A172 (cell line): ENCODE measurements at regions not wholly inside any gene's neighbourhood (a gene's known extent, or its start where the extent isn't known, plus 50 kb on each side); places are given as distances from the start of the nearest gene placed in this dataset.
"Not testable (repeated sequence)": the region's sequence is repeated elsewhere in the genome, so short reads cannot be mapped to it uniquely, and the experiment has no call there.

Source experiments
- DNase-seq: peaks from one replicate; pipeline ENCODE4 v3.0.0-alpha.2; 2015; ENCODE audit warnings: low spot score

GRCh38 chr1:88293691-88294190 is 390.3 kb upstream of the PKN2 start:
- DNase-seq = no peak

DNA sequence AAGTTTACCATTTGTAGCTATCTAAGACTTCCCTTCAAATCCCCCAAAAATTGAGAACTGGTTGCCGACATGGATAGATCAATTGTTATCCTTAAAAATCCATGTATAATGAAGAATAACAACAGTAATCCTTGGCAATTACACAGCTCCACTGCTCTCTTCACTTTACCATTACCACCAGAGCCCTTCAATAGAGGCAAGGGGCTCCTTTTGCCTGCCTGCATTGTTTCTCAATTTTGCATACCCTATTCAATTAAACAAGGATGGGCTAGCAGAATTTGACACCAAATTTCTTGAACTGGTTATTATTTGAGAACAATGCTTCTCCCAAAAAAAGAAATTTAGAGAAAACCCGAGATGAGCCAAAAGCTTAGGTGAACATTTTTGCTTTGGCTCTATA is 387.8 kb upstream of the PKN2 start:
- no peak for DNase-seq

GRCh38 chr1:88296642-88297041 is 387.4 kb upstream of the PKN2 start:
- DNase-seq = no peak

GRCh38 chr1:88298506-88298905 is 385.6 kb upstream of the PKN2 start:
- DNase-seq = no peak

DNA sequence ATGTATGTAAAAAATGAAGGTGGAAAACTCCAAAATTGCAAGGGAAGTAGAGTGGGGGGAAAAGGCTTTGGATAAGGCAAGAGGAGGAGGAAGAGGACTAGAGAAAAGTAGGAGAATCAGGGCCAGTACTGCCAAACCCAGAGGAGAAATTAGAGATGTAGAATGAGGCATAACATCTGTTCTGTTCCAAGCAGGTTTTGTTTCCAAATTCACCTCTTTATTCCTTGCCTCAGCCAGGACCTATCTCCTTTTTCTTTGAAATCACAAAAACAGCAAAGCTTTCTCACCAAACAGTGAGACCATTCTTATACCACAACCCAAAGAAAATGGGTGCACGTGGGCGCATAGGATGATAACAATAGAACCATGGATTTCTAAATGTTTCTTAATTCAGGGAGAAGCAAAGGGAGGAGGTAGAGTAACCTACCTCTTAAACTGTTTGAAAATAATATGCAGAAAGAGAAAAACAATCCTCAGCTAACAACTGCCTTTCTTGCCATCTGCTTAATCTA is 383.3 kb upstream of the PKN2 start:
- DNase-seq = no peak

DNA sequence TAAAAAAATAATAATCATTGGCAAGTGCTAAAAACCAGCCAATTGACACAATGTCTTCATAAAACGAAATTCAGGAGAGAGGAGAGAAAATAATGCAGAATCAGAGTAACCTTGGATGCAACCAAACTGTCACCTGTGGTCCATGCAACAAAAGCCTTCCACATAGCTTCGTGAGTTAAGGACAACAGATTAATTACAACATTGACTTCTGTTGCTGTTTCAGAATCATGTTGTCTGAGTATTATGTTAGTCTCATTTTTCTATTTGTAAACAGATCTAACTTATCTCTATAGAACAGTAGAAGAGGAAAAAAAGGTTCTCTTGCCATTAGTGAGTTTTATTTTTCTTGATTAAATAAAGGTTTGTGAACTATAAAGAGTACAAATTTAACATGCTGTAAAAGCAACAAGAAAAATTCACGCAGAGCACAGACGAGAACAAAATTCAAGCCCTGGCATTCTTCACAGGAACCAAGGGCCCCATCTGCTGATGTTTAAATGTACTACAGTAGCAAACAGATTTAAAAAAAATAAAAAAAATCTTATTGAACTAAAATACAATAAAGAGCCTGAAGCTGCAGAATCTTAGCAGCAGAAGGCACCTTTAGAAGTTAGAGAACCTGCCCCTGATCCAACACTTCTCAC is 381.1 kb upstream of the PKN2 start:
- DNase-seq = no peak

DNA sequence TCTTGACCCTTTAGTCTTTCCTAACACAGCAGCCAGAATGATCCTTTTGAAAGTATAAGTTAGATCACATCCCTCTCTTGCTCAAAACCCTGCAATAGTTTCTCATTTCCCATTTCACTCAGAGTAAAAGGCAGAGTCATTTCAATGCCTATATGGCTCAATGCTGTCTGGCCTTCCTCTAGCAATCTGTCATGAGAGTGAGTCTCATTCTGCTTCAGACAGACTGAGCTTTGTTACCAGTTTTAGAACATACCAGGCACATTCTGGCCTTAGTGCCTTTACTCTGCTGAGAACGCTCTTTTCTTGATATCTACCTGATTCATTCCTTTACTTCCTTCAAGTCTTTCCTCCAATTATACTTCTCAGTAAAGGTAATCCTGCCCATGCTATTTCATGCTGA is 372.8 kb upstream of the PKN2 start:
- DNase-seq = no peak

- DNase-seq = no peak
Measured at GRCh38 chr1:88311907-88312306, 372.2 kb upstream of the PKN2 start.

- no peak for DNase-seq
Measured at GRCh38 chr1:88317396-88317795, 366.7 kb upstream of the PKN2 start.

DNA sequence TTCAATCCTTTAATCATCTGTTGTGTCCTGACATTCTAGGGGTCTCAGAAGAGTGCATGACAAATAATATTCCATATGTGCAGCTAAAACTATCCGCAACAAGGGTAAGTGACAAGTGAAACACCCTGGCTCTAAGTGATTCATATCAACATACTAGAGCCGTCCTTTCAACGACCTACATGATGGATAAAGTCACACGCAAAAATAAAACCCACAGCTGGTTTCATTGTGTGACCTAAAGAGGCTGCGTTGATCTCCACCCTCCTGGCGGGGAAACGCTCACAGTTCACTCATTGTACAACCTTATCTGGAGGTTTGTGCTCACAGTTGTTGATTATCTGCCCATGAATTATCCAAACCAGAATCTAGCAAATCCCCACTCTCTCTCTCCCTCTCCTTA is 365.3 kb upstream of the PKN2 start:
- no peak for DNase-seq

DNA sequence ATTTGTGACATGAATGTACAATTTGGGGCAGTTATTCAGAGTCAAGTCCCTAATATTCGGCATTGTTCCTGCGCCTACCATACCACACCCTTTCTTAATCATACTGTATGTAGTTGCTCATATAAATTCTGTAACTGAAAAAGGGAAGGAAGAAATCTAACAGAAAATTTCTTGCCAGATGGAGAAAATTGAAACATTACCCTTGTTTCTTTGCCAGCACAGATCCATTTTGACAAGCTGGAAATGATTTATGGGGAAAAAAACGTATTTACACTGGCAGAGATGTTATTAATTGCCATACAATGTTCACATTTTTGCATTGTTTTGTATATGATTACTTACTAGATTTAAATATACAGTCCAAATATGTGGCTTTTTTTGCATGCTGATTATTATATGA is 363.8 kb upstream of the PKN2 start:
- DNase-seq = no peak

GRCh38 chr1:88321706-88322105 is 362.4 kb upstream of the PKN2 start:
- no peak for DNase-seq

DNA sequence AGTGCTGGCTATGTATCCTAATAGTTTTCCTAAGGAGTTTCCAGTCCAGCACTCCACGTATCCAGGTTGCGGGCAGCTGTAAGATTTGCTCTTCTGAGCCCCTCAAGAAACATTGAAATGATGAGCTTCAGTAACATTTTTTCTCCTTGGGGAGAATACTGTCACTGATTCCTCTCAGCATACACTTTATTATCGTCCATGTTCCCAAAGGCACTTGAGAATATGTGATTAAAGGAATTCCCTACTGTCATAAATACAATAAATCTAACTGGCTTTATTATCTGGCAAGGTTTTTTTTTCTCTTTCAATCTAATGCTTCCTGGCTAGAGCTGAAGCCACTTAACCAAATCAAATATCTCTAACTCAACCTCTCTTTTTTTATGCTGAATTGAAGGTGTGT is 359.2 kb upstream of the PKN2 start:
- DNase-seq = no peak

DNA sequence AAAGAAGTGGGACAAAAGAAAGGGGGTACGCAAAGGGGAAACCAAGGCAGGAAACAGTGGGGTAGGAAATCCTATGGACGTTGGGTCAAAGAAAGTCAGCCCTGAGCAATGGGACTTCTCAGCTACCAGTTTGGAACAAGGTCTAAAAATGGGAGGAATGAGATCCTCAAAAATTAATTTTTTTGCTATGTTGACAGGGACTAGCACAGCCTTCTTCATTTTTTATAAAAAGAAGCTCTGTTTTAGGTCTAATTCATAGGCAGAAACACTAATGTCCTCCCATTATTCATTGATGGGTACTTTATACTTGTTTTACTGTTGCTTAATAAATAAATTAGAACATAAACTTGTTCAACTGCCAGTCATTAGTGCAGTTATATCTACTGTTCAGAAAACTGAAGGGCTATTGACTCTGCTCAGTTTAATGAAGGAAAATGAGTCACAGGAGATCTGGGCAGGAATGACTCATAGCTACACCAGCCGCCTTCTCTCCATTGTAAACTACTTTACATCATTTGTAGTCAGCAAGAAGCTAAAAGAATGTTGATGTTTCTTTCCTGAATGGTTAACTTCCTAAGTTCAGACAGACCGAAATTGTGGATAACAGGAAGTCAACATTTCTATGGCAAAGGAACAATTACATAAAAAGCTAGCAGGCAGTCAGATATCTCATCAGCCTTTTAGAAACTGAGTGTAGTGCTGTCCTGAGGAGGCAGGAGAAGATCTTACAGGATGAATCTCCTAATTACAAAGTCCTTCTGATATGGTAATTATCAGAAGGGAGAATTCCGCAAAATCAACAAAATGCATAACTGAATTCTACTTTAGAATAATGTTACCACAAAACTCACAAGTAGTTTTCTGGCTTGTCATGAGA is 356.4 kb upstream of the PKN2 start:
- peak; percentile 74 for DNase-seq

GRCh38 chr1:88330201-88330600 is 353.9 kb upstream of the PKN2 start:
- DNase-seq = no peak

DNA sequence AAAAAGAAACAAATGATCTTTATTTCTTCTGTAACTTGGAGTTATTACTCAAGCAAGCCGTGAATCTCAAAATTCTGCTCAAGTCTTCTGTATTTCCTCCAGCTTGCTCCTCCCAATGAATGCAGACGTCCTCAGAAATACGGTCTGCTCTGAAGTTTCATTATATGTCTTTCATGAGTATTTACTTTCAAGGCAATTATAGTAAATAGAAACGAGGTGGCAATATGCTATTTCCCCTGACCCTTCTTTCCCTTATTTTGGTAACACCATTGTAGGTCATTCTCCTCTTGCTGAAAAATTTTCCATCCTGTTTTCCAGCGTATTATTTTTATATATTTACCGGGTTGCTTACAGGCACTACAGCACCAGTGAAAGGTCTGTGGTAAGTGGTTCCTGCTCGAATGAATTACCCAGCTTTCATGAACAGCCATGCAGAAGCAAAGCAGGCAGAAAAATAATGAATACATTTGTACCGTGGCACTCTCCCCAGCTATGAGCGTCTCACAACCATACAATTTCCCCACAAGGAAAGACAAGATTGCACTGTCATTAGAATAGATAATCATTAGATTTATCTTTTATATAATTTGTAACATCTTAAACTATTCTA is 350.9 kb upstream of the PKN2 start:
- DNase-seq = no peak

DNA sequence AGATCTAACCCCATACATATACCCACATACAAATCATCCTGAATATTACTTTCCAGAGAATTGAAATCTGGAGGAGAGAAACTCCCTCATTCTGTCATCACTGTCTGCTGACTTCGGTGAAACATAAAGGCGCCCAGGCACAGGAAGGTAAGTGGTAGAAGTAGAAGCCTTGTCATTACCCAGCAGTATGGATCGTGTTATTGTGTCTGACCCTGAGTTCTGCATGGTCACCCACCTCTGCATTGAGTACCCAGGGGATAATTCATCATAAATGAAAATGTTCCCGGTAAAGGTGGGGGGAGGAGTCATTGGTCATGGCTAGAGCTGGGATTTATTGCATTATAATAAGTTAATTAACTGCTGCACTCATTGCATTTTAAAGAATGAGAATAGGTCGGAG is 342.6 kb upstream of the PKN2 start:
- DNase-seq = no peak

DNA sequence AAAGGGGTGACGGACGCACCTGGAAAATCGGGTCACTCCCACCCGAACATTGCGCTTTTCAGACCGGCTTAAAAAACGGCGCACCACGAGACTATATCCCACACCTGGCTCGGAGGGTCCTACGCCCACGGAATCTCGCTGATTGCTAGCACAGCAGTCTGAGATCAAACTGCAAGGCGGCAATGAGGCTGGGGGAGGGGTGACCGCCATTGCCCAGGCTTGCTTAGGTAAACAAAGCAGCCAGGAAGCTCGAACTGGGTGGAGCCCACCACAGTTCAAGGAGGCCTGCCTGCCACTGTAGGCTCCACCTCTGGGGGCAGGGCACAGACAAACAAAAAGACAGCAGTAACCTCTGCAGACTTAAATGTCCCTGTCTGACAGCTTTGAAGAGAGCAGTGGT is 342.0 kb upstream of the PKN2 start:
- DNase-seq = not testable (repeated sequence)

DNA sequence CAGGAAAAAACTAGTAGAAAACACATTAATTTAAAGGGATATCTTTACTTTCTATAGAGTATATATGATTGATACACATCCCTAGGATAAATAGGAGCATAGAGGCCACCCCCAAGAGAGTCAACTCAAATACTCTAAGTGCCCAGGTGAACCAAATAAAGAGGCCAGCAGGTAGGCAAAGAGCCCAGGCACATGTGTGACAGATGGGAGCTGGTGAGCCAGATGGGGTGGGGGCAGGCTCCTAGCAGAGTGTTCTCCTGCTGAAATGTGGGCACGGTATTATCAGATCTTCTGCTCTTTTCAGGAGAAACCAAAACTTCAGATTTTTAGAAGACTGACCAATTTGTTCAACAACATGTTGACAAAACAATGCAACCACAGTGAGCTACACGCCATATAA is 333.4 kb upstream of the PKN2 start:
- DNase-seq = no peak

GRCh38 chr1:88351960-88352359 is 332.1 kb upstream of the PKN2 start:
- DNase-seq = no peak

DNA sequence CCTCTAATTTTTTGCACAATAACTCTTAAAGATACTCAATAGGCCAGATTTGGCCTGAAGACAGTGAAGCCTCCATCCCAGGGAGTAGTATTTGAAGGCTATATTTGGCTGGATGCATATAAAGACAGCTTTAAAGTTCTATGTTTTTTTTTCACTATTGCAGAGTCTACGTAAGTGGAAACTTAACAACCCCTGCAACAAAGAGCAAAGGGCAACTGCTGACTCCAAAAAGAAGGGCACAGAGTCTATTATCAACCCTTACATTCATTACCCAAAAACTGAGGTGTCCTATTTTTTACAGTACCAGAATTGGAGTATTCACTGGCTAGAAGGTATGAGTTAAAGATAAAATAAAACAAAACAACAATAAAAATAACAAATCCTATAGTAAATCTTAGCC is 329.8 kb upstream of the PKN2 start:
- no peak for DNase-seq

- no peak for DNase-seq
Measured at GRCh38 chr1:88357729-88358128, 326.3 kb upstream of the PKN2 start.
